ENCODE measurements at regions not wholly inside any gene's neighbourhood (a gene's known extent, or its start where the extent isn't known, plus 50 kb on each side); places are given as distances from the start of the nearest gene placed in this dataset.

DNA sequence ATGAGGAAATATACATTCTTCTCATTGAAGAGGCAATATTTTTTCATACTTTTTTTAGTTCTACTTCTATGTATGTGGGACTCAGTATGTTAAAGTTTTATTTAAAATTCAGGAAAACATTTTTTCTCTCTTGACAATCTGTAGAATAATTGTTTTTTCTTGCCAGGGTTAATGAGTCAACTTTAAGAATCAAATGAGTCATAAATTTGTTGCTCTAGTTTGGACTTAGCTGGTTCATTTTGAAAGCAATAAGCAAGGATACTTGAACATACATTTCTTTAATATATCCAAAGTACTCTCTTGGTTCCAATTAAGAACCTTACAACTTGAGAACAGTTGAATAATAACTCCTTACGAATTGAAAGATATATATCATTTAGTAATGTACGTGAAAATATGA is 1145.3 kb upstream of the B3GALT2 start:
- Histone ChIP-seq H3K9me3 (ENCODE audit: control insufficient read depth, low read length) (no peaks in the 10 kb centered on the region), H3K4me1 (ENCODE audit: control insufficient read depth, insufficient read depth, low read length, poor library complexity, severe bottlenecking) (no peaks in the 10 kb centered on the region), H3K4me3 (ENCODE audit: extremely low read depth, insufficient read depth, low read length, poor library complexity, severe bottlenecking) (no peak overlapping the region), H3K36me3 (ENCODE audit: control insufficient read depth, insufficient read depth, low read length) (no peaks in the 10 kb centered on the region), H3K27ac (ENCODE audit: low read depth, low read length, severe bottlenecking) (no peak overlapping the region)
- WGBS, 2 experiments (ENCODE audit: insufficient coverage in 2 of 2), result no CpG with 5 or more reads among the region's 2 CpGs

DNA sequence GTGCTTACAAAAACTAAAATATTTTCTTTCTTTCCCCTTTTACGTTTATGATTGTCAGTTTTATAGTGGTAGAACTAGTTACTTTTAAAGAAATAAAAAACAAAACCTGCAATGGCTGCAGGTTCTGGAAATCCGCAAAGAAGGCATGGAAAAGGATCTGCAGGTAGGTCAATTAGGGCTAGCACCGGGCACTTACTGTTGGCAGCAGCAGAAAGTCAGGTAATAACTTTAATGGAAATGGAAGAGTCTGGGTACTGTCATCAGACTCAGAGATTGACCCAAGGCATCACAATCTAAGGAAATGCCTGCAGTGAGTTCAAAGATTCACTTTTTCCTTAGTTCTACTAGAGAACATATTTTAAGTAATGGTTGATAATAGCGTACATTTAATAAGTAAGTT is 1136.3 kb upstream of the B3GALT2 start:
- Histone ChIP-seq H3K27ac (ENCODE audit: low read depth, low read length, severe bottlenecking) (no peak overlapping the region), H3K4me3 (ENCODE audit: extremely low read depth, insufficient read depth, low read length, poor library complexity, severe bottlenecking) (no peak overlapping the region), H3K4me1 (ENCODE audit: control insufficient read depth, insufficient read depth, low read length, poor library complexity, severe bottlenecking) (no peaks in the 10 kb centered on the region), H3K36me3 (ENCODE audit: control insufficient read depth, insufficient read depth, low read length) (no peaks in the 10 kb centered on the region), H3K9me3 (ENCODE audit: control insufficient read depth, low read length) (no peaks in the 10 kb centered on the region)
- 93 to 100% methylated on average over 1 to 2 of the region's 4 CpGs for WGBS, 2 experiments (ENCODE audit: insufficient coverage in 2 of 2)

DNA sequence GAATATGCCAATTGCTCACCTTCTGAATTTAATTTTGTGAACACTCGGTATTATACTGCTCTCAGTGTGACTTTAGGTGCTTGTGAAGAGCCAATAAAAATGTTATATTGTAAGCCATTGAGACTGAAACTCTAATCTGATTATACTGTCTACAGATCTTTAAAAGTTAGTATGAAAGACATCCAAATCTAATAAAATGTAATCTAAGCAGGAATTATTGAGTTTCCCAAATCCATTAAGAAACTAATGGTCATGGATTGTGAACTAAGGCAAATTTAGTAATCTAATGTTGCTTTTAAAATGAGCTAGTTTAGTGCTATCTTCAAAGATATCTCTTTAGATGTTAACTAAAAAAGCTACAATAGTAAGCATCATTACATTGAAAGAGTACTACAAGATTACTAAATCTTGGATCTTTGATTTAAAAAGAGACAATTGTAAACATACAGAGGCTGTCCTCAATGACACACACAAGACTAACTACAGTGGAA is 1132.4 kb upstream of the B3GALT2 start:
- WGBS, 2 experiments (ENCODE audit: insufficient coverage in 2 of 2), result no CpG with 5 or more reads among the region's 1 CpG
- Histone ChIP-seq H3K4me1 (ENCODE audit: control insufficient read depth, insufficient read depth, low read length, poor library complexity, severe bottlenecking) (no peaks in the 10 kb centered on the region), H3K36me3 (ENCODE audit: control insufficient read depth, insufficient read depth, low read length) (no peaks in the 10 kb centered on the region), H3K4me3 (ENCODE audit: extremely low read depth, insufficient read depth, low read length, poor library complexity, severe bottlenecking) (no peak overlapping the region), H3K27ac (ENCODE audit: low read depth, low read length, severe bottlenecking) (no peak overlapping the region), H3K9me3 (ENCODE audit: control insufficient read depth, low read length) (no peaks in the 10 kb centered on the region)

DNA sequence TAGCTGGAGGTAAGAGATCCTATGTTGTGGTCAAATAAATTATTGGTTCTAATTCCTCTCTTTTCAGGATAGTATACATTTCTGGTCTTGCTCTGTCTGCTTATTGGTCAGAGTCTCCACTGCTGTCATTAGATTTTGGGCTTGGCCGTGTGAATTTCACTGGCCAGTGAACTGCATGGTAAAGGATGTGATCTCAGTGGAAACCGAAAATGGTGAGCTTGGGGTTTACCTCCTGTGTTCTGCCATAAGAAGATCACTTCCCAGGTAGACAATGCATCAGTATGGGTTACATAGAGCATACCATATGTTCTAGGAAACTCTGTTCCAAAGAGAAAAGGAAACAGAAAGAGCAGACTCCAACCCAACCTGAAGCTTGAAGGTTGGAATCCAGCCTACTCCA is 1123.3 kb upstream of the B3GALT2 start:
- WGBS, 2 experiments (ENCODE audit: insufficient coverage in 2 of 2), result 100% methylated on average over 1 of the region's 2 CpGs; no CpG with 5 or more reads in 1 of the 2 experiments
- Histone ChIP-seq H3K4me3 (ENCODE audit: extremely low read depth, insufficient read depth, low read length, poor library complexity, severe bottlenecking) (no peak overlapping the region), H3K4me1 (ENCODE audit: control insufficient read depth, insufficient read depth, low read length, poor library complexity, severe bottlenecking) (no peaks in the 10 kb centered on the region), H3K36me3 (ENCODE audit: control insufficient read depth, insufficient read depth, low read length) (no peaks in the 10 kb centered on the region), H3K9me3 (ENCODE audit: control insufficient read depth, low read length) (no peaks in the 10 kb centered on the region), H3K27ac (ENCODE audit: low read depth, low read length, severe bottlenecking) (no peak overlapping the region)

DNA sequence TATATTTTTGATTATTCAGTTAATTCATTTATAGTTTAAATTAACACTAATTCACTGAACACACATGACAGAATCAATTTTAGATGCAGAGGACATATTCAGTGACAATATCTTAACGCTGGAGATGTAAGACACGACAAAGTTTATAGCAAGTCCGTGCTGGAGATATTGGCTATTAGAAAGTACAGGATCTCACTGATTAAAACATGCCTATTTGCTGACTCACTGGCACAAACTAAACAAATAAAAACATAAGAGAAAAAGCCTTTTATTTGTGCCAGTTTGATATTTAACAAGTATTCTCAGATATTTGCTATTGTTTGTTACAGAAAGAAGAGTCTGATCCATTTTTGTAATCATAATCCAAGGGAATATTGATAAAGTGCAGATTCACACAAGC is 1122.9 kb upstream of the B3GALT2 start:
- no peaks in the 10 kb centered on the region for H3K4me1 ChIP-seq (ENCODE audit: control insufficient read depth, insufficient read depth, low read length, poor library complexity, severe bottlenecking)
- H3K36me3 ChIP-seq (ENCODE audit: control insufficient read depth, insufficient read depth, low read length), result no peaks in the 10 kb centered on the region
- H3K4me3 ChIP-seq (ENCODE audit: extremely low read depth, insufficient read depth, low read length, poor library complexity, severe bottlenecking), result no peak overlapping the region
- no peaks in the 10 kb centered on the region for H3K9me3 ChIP-seq (ENCODE audit: control insufficient read depth, low read length)
- H3K27ac ChIP-seq (ENCODE audit: low read depth, low read length, severe bottlenecking), result no peak overlapping the region
- 94 to 100% methylated on average over 1 to 3 of the region's 3 CpGs for WGBS, 2 experiments (ENCODE audit: insufficient coverage in 2 of 2)

DNA sequence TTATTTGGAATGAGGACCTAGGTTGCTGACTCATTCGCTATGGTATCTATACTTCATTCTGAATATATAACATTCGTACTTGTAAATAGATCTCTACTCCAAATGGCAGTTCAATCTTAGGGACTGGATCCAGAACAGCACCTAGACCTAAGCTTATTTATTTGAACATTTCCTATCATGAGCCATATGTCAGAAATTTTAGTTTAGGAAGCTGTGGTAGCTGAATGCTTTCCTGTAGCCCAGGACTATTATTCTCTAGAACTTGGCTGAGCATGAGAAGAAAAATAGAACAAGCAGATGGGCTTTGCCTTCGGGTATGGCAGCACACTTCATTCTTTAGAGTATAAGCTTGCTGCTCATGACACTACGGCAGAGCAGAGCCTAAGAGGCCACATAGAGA is 1114.4 kb upstream of the B3GALT2 start:
- H3K36me3 ChIP-seq (ENCODE audit: control insufficient read depth, insufficient read depth, low read length), result no peaks in the 10 kb centered on the region
- H3K9me3 ChIP-seq (ENCODE audit: control insufficient read depth, low read length), result no peaks in the 10 kb centered on the region
- H3K27ac ChIP-seq (ENCODE audit: low read depth, low read length, severe bottlenecking), result no peak overlapping the region
- H3K4me1 ChIP-seq (ENCODE audit: control insufficient read depth, insufficient read depth, low read length, poor library complexity, severe bottlenecking), result no peaks in the 10 kb centered on the region
- H3K4me3 ChIP-seq (ENCODE audit: extremely low read depth, insufficient read depth, low read length, poor library complexity, severe bottlenecking), result no peak overlapping the region
- WGBS, 2 experiments (ENCODE audit: insufficient coverage in 2 of 2), result 94% methylated on average over 2 of the region's 4 CpGs; no CpG with 5 or more reads in 1 of the 2 experiments

DNA sequence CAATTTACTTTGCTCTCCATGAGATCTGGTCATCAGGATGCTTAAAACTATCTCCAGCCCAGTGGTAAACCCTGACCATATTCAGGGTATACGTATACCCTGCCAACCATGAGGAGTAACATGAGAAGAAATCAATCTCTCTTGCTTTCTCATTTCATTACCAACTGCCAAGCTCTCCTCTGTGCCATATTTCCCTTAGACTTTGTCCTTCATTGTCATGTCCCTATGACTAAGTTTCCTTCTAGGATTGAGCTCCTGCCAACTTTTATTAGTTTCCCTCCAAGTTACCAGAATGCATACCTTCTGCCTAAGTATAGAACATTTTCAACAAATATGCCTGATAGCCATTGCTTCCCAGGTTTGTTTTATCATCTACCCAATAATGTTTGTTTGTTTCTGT is 1113.9 kb upstream of the B3GALT2 start:
- no peak overlapping the region for H3K4me3 ChIP-seq (ENCODE audit: extremely low read depth, insufficient read depth, low read length, poor library complexity, severe bottlenecking)
- WGBS, 2 experiments (ENCODE audit: insufficient coverage in 2 of 2), result 75 to 100% methylated on average over 1 of the region's 1 CpG
- no peaks in the 10 kb centered on the region for H3K4me1 ChIP-seq (ENCODE audit: control insufficient read depth, insufficient read depth, low read length, poor library complexity, severe bottlenecking)
- no peaks in the 10 kb centered on the region for H3K9me3 ChIP-seq (ENCODE audit: control insufficient read depth, low read length)
- no peaks in the 10 kb centered on the region for H3K36me3 ChIP-seq (ENCODE audit: control insufficient read depth, insufficient read depth, low read length)
- no peak overlapping the region for H3K27ac ChIP-seq (ENCODE audit: low read depth, low read length, severe bottlenecking)

DNA sequence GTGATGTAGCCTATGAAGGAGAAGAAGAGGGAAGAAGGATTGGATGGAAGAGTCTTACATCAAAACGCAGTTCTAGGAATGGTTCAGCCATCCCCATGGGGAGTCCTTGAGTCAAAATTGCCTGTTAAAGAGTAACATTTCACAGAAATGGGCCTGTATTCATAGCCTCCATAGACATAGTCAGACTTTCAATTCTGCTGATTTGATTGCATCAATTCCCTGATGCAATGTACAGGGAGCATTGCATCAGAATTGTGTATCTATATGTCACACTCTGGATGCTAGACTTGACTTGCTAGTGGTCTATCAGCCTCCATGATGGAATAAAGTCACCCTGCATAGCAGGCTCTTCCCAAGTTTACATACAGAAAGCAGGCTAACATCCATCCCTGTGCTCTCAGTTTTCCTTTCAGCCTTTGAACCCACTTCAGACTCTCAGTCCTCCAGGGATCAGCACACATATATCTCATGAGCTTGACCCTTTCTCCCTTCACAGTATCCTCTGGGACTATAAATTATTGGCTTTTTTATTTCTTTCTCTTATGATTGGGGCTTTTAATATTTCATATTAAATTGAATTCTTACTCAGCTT is 1111.7 kb upstream of the B3GALT2 start:
- no peaks in the 10 kb centered on the region for H3K36me3 ChIP-seq (ENCODE audit: control insufficient read depth, insufficient read depth, low read length)
- H3K9me3 ChIP-seq (ENCODE audit: control insufficient read depth, low read length), result no peaks in the 10 kb centered on the region
- H3K4me1 ChIP-seq (ENCODE audit: control insufficient read depth, insufficient read depth, low read length, poor library complexity, severe bottlenecking), result no peaks in the 10 kb centered on the region
- WGBS, 2 experiments (ENCODE audit: insufficient coverage in 2 of 2), result 100% methylated on average over 1 of the region's 1 CpG; no CpG with 5 or more reads in 1 of the 2 experiments
- H3K4me3 ChIP-seq (ENCODE audit: extremely low read depth, insufficient read depth, low read length, poor library complexity, severe bottlenecking), result no peak overlapping the region
- no peak overlapping the region for H3K27ac ChIP-seq (ENCODE audit: low read depth, low read length, severe bottlenecking)

DNA sequence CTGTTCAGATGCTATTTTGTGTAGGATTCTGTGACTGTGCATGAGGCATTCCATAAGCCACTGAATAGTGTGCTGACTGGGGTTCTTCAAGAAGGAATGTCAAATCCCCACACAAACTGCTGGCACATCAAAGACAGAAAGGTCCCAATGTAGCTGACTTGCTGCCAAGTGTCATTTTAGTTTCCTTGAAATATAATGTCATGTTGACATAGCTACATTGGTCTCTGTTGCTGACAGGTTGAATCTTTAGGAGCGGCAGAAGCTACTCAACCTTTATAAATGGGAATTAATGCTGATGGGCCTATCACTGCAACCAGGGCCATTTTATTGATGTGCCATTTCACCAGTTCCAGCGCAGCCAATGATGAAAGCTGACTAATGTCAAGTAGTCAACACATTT is 1110.7 kb upstream of the B3GALT2 start:
- no peaks in the 10 kb centered on the region for H3K36me3 ChIP-seq (ENCODE audit: control insufficient read depth, insufficient read depth, low read length)
- no peak overlapping the region for H3K4me3 ChIP-seq (ENCODE audit: extremely low read depth, insufficient read depth, low read length, poor library complexity, severe bottlenecking)
- no peaks in the 10 kb centered on the region for H3K4me1 ChIP-seq (ENCODE audit: control insufficient read depth, insufficient read depth, low read length, poor library complexity, severe bottlenecking)
- H3K27ac ChIP-seq (ENCODE audit: low read depth, low read length, severe bottlenecking), result no peak overlapping the region
- WGBS, 2 experiments (ENCODE audit: insufficient coverage in 2 of 2), result 100% methylated on average over 1 to 2 of the region's 2 CpGs
- no peaks in the 10 kb centered on the region for H3K9me3 ChIP-seq (ENCODE audit: control insufficient read depth, low read length)

DNA sequence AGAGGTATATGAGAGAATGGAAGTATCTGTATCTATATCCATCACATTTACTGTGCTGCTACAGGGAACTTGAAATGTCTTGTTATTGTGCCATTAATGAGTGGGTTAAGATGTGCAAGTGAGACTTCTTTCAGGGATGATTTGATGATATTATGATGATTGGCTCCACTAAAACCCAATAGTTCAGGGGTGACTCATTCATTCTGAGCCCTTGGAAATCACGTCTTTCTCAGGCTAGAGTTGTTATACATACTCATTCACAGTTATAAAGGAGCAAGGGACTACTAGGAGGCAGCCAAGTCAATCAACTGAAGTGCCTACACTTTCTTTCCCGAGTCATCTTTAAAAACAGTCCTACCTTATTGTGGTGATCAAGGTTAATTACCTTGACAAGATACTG is 1109.8 kb upstream of the B3GALT2 start:
- Histone ChIP-seq H3K4me3 (ENCODE audit: extremely low read depth, insufficient read depth, low read length, poor library complexity, severe bottlenecking) (no peak overlapping the region), H3K27ac (ENCODE audit: low read depth, low read length, severe bottlenecking) (no peak overlapping the region), H3K4me1 (ENCODE audit: control insufficient read depth, insufficient read depth, low read length, poor library complexity, severe bottlenecking) (no peaks in the 10 kb centered on the region), H3K9me3 (ENCODE audit: control insufficient read depth, low read length) (no peaks in the 10 kb centered on the region), H3K36me3 (ENCODE audit: control insufficient read depth, insufficient read depth, low read length) (no peaks in the 10 kb centered on the region)
- WGBS, 2 experiments (ENCODE audit: insufficient coverage in 2 of 2), result 80% methylated on average over 1 of the region's 2 CpGs; no CpG with 5 or more reads in 1 of the 2 experiments

DNA sequence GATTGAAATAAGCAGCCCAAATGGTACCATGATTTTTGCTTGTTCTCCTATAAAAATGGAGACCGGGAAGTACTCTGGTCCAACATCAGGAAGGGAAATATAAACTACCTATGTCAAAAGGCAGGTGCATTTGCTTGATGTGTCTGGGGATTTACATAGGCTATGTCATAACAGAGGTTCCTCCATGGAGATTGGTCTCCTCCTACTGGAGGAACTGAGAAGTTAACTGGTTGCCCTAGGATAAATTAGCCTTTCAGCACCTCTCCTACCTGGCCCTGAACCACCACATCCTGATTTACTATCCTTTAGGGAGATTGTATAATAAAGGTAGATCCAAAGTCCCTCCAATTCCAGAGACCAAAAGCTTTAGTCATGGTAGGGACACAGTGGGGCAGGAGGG is 1109.3 kb upstream of the B3GALT2 start:
- no peaks in the 10 kb centered on the region for H3K9me3 ChIP-seq (ENCODE audit: control insufficient read depth, low read length)
- no peaks in the 10 kb centered on the region for H3K4me1 ChIP-seq (ENCODE audit: control insufficient read depth, insufficient read depth, low read length, poor library complexity, severe bottlenecking)
- H3K36me3 ChIP-seq (ENCODE audit: control insufficient read depth, insufficient read depth, low read length), result no peaks in the 10 kb centered on the region
- H3K27ac ChIP-seq (ENCODE audit: low read depth, low read length, severe bottlenecking), result no peak overlapping the region
- no peak overlapping the region for H3K4me3 ChIP-seq (ENCODE audit: extremely low read depth, insufficient read depth, low read length, poor library complexity, severe bottlenecking)
- WGBS, 2 experiments (ENCODE audit: insufficient coverage in 2 of 2), result 29 to 40% methylated on average over 1 of the region's 1 CpG
